SU-DHL-6 (cell line): ENCODE measurements at regions not wholly inside any gene's neighbourhood (a gene's known extent, or its start where the extent isn't known, plus 50 kb on each side); places are given as distances from the start of the nearest gene placed in this dataset.

Experiments
- EZH2phosphoT487 ChIP-seq: fragments of 200-600 bp; sonication (generic), shearing (Covaris generic); conservative IDR thresholded peaks from 2 replicates; pipeline ENCODE4 v1.6.1; 2018; ENCODE audit warnings: mild to moderate bottlenecking, antibody characterized with exemption, low read length, moderate library complexity, mixed read lengths
- TF ChIP-seq, protein P1 (sequence below): fragments of 200-600 bp; sonication (generic); IDR thresholded peaks from one replicate; pipeline ENCODE4 v1.5.1; 2017; ENCODE audit warnings: antibody characterized with exemption, mild to moderate bottlenecking, low read length, moderate library complexity; ENCODE audit not compliant: insufficient read depth, poor library complexity, severe bottlenecking

DNA sequence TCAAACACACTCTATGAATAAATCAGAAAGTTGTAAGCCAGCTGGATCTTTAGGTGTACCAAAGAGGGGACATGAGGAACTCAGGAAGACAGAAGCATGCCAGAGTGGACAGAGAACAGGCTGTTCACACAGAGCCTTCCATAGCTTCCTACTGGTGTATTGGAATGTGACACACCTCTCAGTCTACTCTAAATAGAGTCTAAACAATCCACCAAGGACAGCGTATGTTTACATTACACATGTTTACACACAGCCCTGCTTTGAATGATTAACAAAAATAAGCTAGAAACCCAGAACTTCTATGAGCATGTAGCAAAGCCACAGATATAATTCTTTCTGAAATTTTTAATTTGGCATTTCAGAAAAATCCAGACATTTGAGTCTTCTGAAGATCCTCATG is 1279.0 kb upstream of the CDH8 start:
- TF ChIP-seq, protein P1, sequence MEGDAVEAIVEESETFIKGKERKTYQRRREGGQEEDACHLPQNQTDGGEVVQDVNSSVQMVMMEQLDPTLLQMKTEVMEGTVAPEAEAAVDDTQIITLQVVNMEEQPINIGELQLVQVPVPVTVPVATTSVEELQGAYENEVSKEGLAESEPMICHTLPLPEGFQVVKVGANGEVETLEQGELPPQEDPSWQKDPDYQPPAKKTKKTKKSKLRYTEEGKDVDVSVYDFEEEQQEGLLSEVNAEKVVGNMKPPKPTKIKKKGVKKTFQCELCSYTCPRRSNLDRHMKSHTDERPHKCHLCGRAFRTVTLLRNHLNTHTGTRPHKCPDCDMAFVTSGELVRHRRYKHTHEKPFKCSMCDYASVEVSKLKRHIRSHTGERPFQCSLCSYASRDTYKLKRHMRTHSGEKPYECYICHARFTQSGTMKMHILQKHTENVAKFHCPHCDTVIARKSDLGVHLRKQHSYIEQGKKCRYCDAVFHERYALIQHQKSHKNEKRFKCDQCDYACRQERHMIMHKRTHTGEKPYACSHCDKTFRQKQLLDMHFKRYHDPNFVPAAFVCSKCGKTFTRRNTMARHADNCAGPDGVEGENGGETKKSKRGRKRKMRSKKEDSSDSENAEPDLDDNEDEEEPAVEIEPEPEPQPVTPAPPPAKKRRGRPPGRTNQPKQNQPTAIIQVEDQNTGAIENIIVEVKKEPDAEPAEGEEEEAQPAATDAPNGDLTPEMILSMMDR = no peak
- no peak for TF ChIP-seq EZH2phosphoT487
